ENCODE measurements at regions not wholly inside any gene's neighbourhood (a gene's known extent, or its start where the extent isn't known, plus 50 kb on each side); places are given as distances from the start of the nearest gene placed in this dataset.

GRCh38 chrX:121221322-121221977, 174.0 kb downstream of the GLUD2 start:
- CTCF ChIA-PET: no interaction called here
- H3K36me3 Mint-ChIP-seq: no peaks in the 10 kb centered on the region
- no peak overlapping the region for H3K4me3 Mint-ChIP-seq
- DNase-seq: no peak
- no peaks in the 10 kb centered on the region for H3K9me3 Mint-ChIP-seq
- H3K4me1 Mint-ChIP-seq: no peaks in the 10 kb centered on the region
- no peaks in the 10 kb centered on the region for H3K27me3 Mint-ChIP-seq
- no peak overlapping the region for H3K27ac Mint-ChIP-seq

- H3K27me3 Mint-ChIP-seq: no peaks in the 10 kb centered on the region
- H3K4me1 Mint-ChIP-seq: no peaks in the 10 kb centered on the region
- H3K9me3 Mint-ChIP-seq: no peaks in the 10 kb centered on the region
- no peak for DNase-seq
- H3K36me3 Mint-ChIP-seq: no peaks in the 10 kb centered on the region
- H3K4me3 Mint-ChIP-seq: no peak overlapping the region
- H3K27ac Mint-ChIP-seq: no peak overlapping the region
- CTCF ChIA-PET: no interaction called here
These were observed 180.5 kb downstream of the GLUD2 start for GRCh38 chrX:121227888-121228287.

- CTCF ChIA-PET: no interaction called here
- Mint-ChIP-seq H3K4me1 (no peaks in the 10 kb centered on the region), H3K36me3 (no peaks in the 10 kb centered on the region), H3K9me3 (no peaks in the 10 kb centered on the region), H3K4me3 (no peak overlapping the region), H3K27ac (no peak overlapping the region), H3K27me3 (no peaks in the 10 kb centered on the region)
- no peak for DNase-seq
These were observed 184.4 kb downstream of the GLUD2 start for GRCh38 chrX:121231566-121232358.

- no peaks in the 10 kb centered on the region for H3K36me3 Mint-ChIP-seq
- no peak overlapping the region for H3K4me3 Mint-ChIP-seq
- CTCF ChIA-PET: no interaction called here
- no peaks in the 10 kb centered on the region for H3K4me1 Mint-ChIP-seq
- H3K27ac Mint-ChIP-seq: no peak overlapping the region
- H3K9me3 Mint-ChIP-seq: no peaks in the 10 kb centered on the region
- no peaks in the 10 kb centered on the region for H3K27me3 Mint-ChIP-seq
- no peak for DNase-seq
These were observed 188.6 kb downstream of the GLUD2 start for GRCh38 chrX:121236040-121236439.

- CTCF ChIA-PET: no interaction called here
- Mint-ChIP-seq H3K36me3 (no peaks in the 10 kb centered on the region), H3K4me3 (no peak overlapping the region), H3K27me3 (no peaks in the 10 kb centered on the region), H3K4me1 (no peaks in the 10 kb centered on the region), H3K27ac (no peak overlapping the region), H3K9me3 (no peaks in the 10 kb centered on the region)
- DNase-seq: no peak
These were observed 190.7 kb downstream of the GLUD2 start for GRCh38 chrX:121238093-121238492.

GRCh38 chrX:121244511-121244910, 197.1 kb downstream of the GLUD2 start:
- Mint-ChIP-seq H3K27me3 (no peaks in the 10 kb centered on the region), H3K4me1 (no peaks in the 10 kb centered on the region), H3K4me3 (no peak overlapping the region), H3K9me3 (no peaks in the 10 kb centered on the region), H3K36me3 (no peaks in the 10 kb centered on the region), H3K27ac (no peak overlapping the region)
- no peak for DNase-seq
- CTCF ChIA-PET: no interaction called here

- CTCF ChIA-PET: no interaction called here
- Mint-ChIP-seq H3K36me3 (no peaks in the 10 kb centered on the region), H3K9me3 (no peaks in the 10 kb centered on the region), H3K27ac (no peak overlapping the region), H3K4me3 (no peak overlapping the region), H3K4me1 (no peaks in the 10 kb centered on the region), H3K27me3 (no peaks in the 10 kb centered on the region)
- no peak for DNase-seq
These were observed 198.4 kb downstream of the GLUD2 start for GRCh38 chrX:121245763-121246162.

GRCh38 chrX:121254336-121254735, 206.9 kb downstream of the GLUD2 start:
- H3K4me1 Mint-ChIP-seq: no peaks in the 10 kb centered on the region

GRCh38 chrX:121256647-121257046, 209.2 kb downstream of the GLUD2 start:
- H3K4me3 Mint-ChIP-seq: no peak overlapping the region
- no peaks in the 10 kb centered on the region for H3K9me3 Mint-ChIP-seq
- no peak for DNase-seq
- CTCF ChIA-PET: no interaction called here
- no peaks in the 10 kb centered on the region for H3K27me3 Mint-ChIP-seq
- no peaks in the 10 kb centered on the region for H3K4me1 Mint-ChIP-seq
- H3K36me3 Mint-ChIP-seq: no peaks in the 10 kb centered on the region
- H3K27ac Mint-ChIP-seq: no peak overlapping the region

More at GRCh38 chrX:121254336-121254735, 206.9 kb downstream of the GLUD2 start:
- Mint-ChIP-seq H3K27me3 (no peaks in the 10 kb centered on the region), H3K27ac (no peak overlapping the region), H3K4me3 (no peak overlapping the region), H3K36me3 (no peaks in the 10 kb centered on the region), H3K9me3 (no peaks in the 10 kb centered on the region)
- CTCF ChIA-PET: no interaction called here
- no peak for DNase-seq

GRCh38 chrX:121258545-121258944, 211.1 kb downstream of the GLUD2 start:
- no peak for DNase-seq
- no peaks in the 10 kb centered on the region for H3K9me3 Mint-ChIP-seq
- no peak overlapping the region for H3K4me3 Mint-ChIP-seq
- CTCF ChIA-PET: no interaction called here
- no peaks in the 10 kb centered on the region for H3K27me3 Mint-ChIP-seq
- H3K36me3 Mint-ChIP-seq: no peaks in the 10 kb centered on the region
- H3K4me1 Mint-ChIP-seq: no peaks in the 10 kb centered on the region
- no peak overlapping the region for H3K27ac Mint-ChIP-seq

GRCh38 chrX:121259170-121259569, 211.8 kb downstream of the GLUD2 start:
- no peaks in the 10 kb centered on the region for H3K4me1 Mint-ChIP-seq
- H3K4me3 Mint-ChIP-seq: no peak overlapping the region
- no peaks in the 10 kb centered on the region for H3K9me3 Mint-ChIP-seq
- DNase-seq: no peak
- no peaks in the 10 kb centered on the region for H3K36me3 Mint-ChIP-seq
- H3K27me3 Mint-ChIP-seq: no peaks in the 10 kb centered on the region
- CTCF ChIA-PET: no interaction called here
- no peak overlapping the region for H3K27ac Mint-ChIP-seq

- CTCF ChIA-PET: no interaction called here
- no peaks in the 10 kb centered on the region for H3K27me3 Mint-ChIP-seq
- H3K4me3 Mint-ChIP-seq: no peak overlapping the region
- no peak for DNase-seq
- no peaks in the 10 kb centered on the region for H3K4me1 Mint-ChIP-seq
- no peaks in the 10 kb centered on the region for H3K9me3 Mint-ChIP-seq
- H3K36me3 Mint-ChIP-seq: no peaks in the 10 kb centered on the region
- H3K27ac Mint-ChIP-seq: no peak overlapping the region
These were observed 213.3 kb downstream of the GLUD2 start for GRCh38 chrX:121260596-121261240.

GRCh38 chrX:121283921-121284320, 236.5 kb downstream of the GLUD2 start:
- no peaks in the 10 kb centered on the region for H3K27me3 Mint-ChIP-seq
- no peak for DNase-seq
- H3K9me3 Mint-ChIP-seq: no peaks in the 10 kb centered on the region
- H3K27ac Mint-ChIP-seq: no peak overlapping the region
- CTCF ChIA-PET: no interaction called here
- H3K36me3 Mint-ChIP-seq: no peaks in the 10 kb centered on the region
- no peaks in the 10 kb centered on the region for H3K4me1 Mint-ChIP-seq
- H3K4me3 Mint-ChIP-seq: no peak overlapping the region

GRCh38 chrX:121298499-121298898, 251.1 kb downstream of the GLUD2 start:
- Mint-ChIP-seq H3K36me3 (no peaks in the 10 kb centered on the region), H3K4me3 (no peak overlapping the region), H3K9me3 (no peaks in the 10 kb centered on the region), H3K4me1 (no peaks in the 10 kb centered on the region), H3K27me3 (no peaks in the 10 kb centered on the region), H3K27ac (no peak overlapping the region)
- CTCF ChIA-PET: no interaction called here
- DNase-seq: no peak

GRCh38 chrX:121301356-121301755, 253.9 kb downstream of the GLUD2 start:
- Mint-ChIP-seq H3K4me1 (no peaks in the 10 kb centered on the region), H3K27ac (no peak overlapping the region)

More at GRCh38 chrX:121301356-121301755, 253.9 kb downstream of the GLUD2 start:
- Mint-ChIP-seq H3K36me3 (no peaks in the 10 kb centered on the region), H3K9me3 (no peaks in the 10 kb centered on the region), H3K4me3 (no peak overlapping the region), H3K27me3 (no peaks in the 10 kb centered on the region)
- DNase-seq: no peak
- CTCF ChIA-PET: no interaction called here
